ENCODE measurements at regions not wholly inside any gene's neighbourhood (a gene's known extent, or its start where the extent isn't known, plus 50 kb on each side); places are given as distances from the start of the nearest gene placed in this dataset.

DNA sequence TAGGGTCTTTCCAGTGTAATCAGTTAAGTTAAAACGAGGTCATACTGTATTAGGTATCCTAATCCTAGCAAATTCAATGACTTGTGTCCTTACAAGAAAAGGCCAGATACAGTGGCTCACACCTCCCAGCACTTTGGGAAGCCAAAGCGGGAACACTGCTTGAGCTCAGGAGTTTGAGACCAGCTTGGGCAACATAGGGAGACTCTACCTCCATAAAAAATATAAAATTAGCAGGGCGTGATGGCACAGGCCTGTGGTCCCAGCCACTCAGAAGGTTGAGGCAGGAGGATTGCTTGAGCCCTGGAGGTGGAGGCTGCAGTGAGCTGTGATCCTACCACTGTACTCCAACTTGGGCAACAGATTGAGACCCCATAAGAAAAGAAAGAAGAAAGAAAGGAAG, 61.1 kb downstream of the CXCL12 start:
- TF ChIP-seq, protein P1, sequence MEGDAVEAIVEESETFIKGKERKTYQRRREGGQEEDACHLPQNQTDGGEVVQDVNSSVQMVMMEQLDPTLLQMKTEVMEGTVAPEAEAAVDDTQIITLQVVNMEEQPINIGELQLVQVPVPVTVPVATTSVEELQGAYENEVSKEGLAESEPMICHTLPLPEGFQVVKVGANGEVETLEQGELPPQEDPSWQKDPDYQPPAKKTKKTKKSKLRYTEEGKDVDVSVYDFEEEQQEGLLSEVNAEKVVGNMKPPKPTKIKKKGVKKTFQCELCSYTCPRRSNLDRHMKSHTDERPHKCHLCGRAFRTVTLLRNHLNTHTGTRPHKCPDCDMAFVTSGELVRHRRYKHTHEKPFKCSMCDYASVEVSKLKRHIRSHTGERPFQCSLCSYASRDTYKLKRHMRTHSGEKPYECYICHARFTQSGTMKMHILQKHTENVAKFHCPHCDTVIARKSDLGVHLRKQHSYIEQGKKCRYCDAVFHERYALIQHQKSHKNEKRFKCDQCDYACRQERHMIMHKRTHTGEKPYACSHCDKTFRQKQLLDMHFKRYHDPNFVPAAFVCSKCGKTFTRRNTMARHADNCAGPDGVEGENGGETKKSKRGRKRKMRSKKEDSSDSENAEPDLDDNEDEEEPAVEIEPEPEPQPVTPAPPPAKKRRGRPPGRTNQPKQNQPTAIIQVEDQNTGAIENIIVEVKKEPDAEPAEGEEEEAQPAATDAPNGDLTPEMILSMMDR (IDR thresholded peaks at IDR 0.05), result no peak
- no peak for TF ChIP-seq POLR2A (IDR thresholded peaks at IDR 0.05)
